WTC11 (cell line): ENCODE measurements at regions not wholly inside any gene's neighbourhood (a gene's known extent, or its start where the extent isn't known, plus 50 kb on each side); places are given as distances from the start of the nearest gene placed in this dataset.

Source experiments
- ATAC-seq: fragments of 200-7000 bp; cut with Tn5 transposase; 2 replicates; pipeline ENCODE4 v1.10.0; 2021; ENCODE audit warnings: mild to moderate bottlenecking, moderate library complexity
- CTCF ChIA-PET: fragments of 300-600 bp; sonication (Branson Sonifier 250); formaldehyde crosslinking; loops from one replicate; lab custom pipeline; 2021; ENCODE audit warnings: antibody characterized with exemption; lab: Charles Lee
- POLR2A ChIA-PET: fragments of 350-600 bp; sonication (Branson Sonifier 250); formaldehyde crosslinking; loops from one replicate; lab custom pipeline; 2021; ENCODE audit warnings: antibody characterized with exemption; lab: Charles Lee
- DNase-seq: peaks from one replicate; pipeline ENCODE4 v3.0.0; 2021; ENCODE audit warnings: low spot score
- H3K27ac Mint-ChIP-seq: 2 replicates; pipeline ENCODE4 v1.8.0; 2021; ENCODE audit warnings: mixed read lengths
- H3K27me3 Mint-ChIP-seq: 2 replicates; pipeline ENCODE4 v1.8.0; 2021; ENCODE audit warnings: low read depth, mild to moderate bottlenecking, moderate library complexity, mixed read lengths
- H3K36me3 Mint-ChIP-seq: 2 replicates; pipeline ENCODE4 v1.8.0; 2021; ENCODE audit warnings: mixed read lengths
- H3K4me1 Mint-ChIP-seq: 2 replicates; pipeline ENCODE4 v1.8.0; 2022; ENCODE audit warnings: mixed read lengths
- H3K4me3 Mint-ChIP-seq: 2 replicates; pipeline ENCODE4 v1.8.0; 2021; ENCODE audit warnings: mild to moderate bottlenecking, moderate library complexity, mixed read lengths
- H3K9me3 Mint-ChIP-seq: 2 replicates; pipeline ENCODE4 v1.8.0; 2021; ENCODE audit warnings: mixed read lengths
- AFF4 ChIP-seq: sonication (generic); formaldehyde crosslinking; IDR thresholded peaks from 2 replicates; pipeline ENCODE4 v1.8.1; 2023; ENCODE audit warnings: mild to moderate bottlenecking, missing genetic modification reagents, borderline replicate concordance
- CREB1 ChIP-seq: sonication (generic); formaldehyde crosslinking; IDR thresholded peaks from 2 replicates; pipeline ENCODE4 v1.8.0; 2023; ENCODE audit warnings: mild to moderate bottlenecking, missing genetic modification reagents
- CTCF ChIP-seq: fragments of 200-600 bp; IDR thresholded peaks from 2 replicates; pipeline ENCODE4 v1.8.0; 2022; ENCODE audit warnings: antibody characterized with exemption
- E2F1 ChIP-seq: sonication (generic); formaldehyde crosslinking; IDR thresholded peaks from 2 replicates; pipeline ENCODE4 v1.8.0; 2022; ENCODE audit warnings: mild to moderate bottlenecking, missing genetic modification reagents
- ETV6 ChIP-seq: sonication (generic); formaldehyde crosslinking; IDR thresholded peaks from 2 replicates; pipeline ENCODE4 v1.8.1; 2022; ENCODE audit warnings: mild to moderate bottlenecking, missing genetic modification reagents
- HMGA2 ChIP-seq: fragments of 250-450 bp; sonication (Bioruptor Pico); IDR thresholded peaks from 2 replicates; pipeline ENCODE4 v1.4.0; 2021; ENCODE audit warnings: mild to moderate bottlenecking, moderate library complexity
- IRF1 ChIP-seq: sonication (generic); formaldehyde crosslinking; IDR thresholded peaks from 2 replicates; pipeline ENCODE4 v1.8.0; 2023; ENCODE audit warnings: missing genetic modification reagents
- JAZF1 ChIP-seq: fragments of 250-450 bp; sonication (Bioruptor Pico); IDR thresholded peaks from 2 replicates; pipeline ENCODE4 v1.9.0; 2021; ENCODE audit warnings: moderate library complexity, mild to moderate bottlenecking, inconsistent platforms
- MLX ChIP-seq: sonication (generic); formaldehyde crosslinking; IDR thresholded peaks from 2 replicates; pipeline ENCODE4 v1.8.1; 2023; ENCODE audit warnings: mild to moderate bottlenecking, missing genetic modification reagents, moderate library complexity
- PRDM15 ChIP-seq: sonication (generic); formaldehyde crosslinking; IDR thresholded peaks from 2 replicates; pipeline ENCODE4 v1.8.0; 2022; ENCODE audit warnings: missing genetic modification reagents
- RELA ChIP-seq: sonication (generic); formaldehyde crosslinking; IDR thresholded peaks from 2 replicates; pipeline ENCODE4 v1.8.1; 2022; ENCODE audit warnings: missing genetic modification reagents, mild to moderate bottlenecking, borderline replicate concordance
- SMAD3 ChIP-seq: sonication (generic); formaldehyde crosslinking; IDR thresholded peaks from 2 replicates; pipeline ENCODE4 v1.8.0; 2022; ENCODE audit warnings: missing genetic modification reagents, mild to moderate bottlenecking, borderline replicate concordance
- SOX15 ChIP-seq: fragments of 250-450 bp; sonication (Bioruptor Pico); IDR thresholded peaks from 2 replicates; pipeline ENCODE4 v1.9.0; 2021; ENCODE audit warnings: mild to moderate bottlenecking
- STAT6 ChIP-seq: sonication (generic); formaldehyde crosslinking; conservative IDR thresholded peaks from 2 replicates; pipeline ENCODE4 v1.8.1; 2023; ENCODE audit warnings: mild to moderate bottlenecking, low read depth, missing genetic modification reagents, moderate library complexity
- TEAD4 ChIP-seq: sonication (generic); formaldehyde crosslinking; IDR thresholded peaks from 2 replicates; pipeline ENCODE4 v1.8.0; 2022; ENCODE audit warnings: mild to moderate bottlenecking, missing genetic modification reagents
- ZBTB43 ChIP-seq: sonication (generic); formaldehyde crosslinking; IDR thresholded peaks from 2 replicates; pipeline ENCODE4 v1.8.1; 2023; ENCODE audit warnings: mild to moderate bottlenecking, missing genetic modification reagents
- ZNF317 ChIP-seq: sonication (generic); formaldehyde crosslinking; IDR thresholded peaks from 2 replicates; pipeline ENCODE4 v1.8.1; 2023; ENCODE audit warnings: low read depth, mild to moderate bottlenecking, moderate library complexity, missing genetic modification reagents, borderline replicate concordance
- ZNF396 ChIP-seq: fragments of 250-450 bp; sonication (Bioruptor Pico); IDR thresholded peaks from 2 replicates; pipeline ENCODE4 v1.8.0; 2021; ENCODE audit warnings: mild to moderate bottlenecking, moderate library complexity, borderline replicate concordance

- ATAC-seq (no peak), DNase-seq (no peak)
- peaks cover 16% of the 10 kb centered on the region for H3K9me3 Mint-ChIP-seq
- peaks cover 6% of the 10 kb centered on the region for H3K4me1 Mint-ChIP-seq
- H3K4me3 Mint-ChIP-seq: no peak overlapping the region
- no peak overlapping the region for H3K27ac Mint-ChIP-seq
- TF ChIP-seq RELA (CRISPR knock-in tag) (no peak), TEAD4 (CRISPR knock-in tag) (no peak), ZNF396 (CRISPR knock-in tag) (no peak), ZBTB43 (CRISPR knock-in tag) (no peak), CTCF (no peak), E2F1 (CRISPR knock-in tag) (no peak), SMAD3 (CRISPR knock-in tag) (no peak), JAZF1 (CRISPR knock-in tag) (no peak), SOX15 (CRISPR knock-in tag) (no peak), HMGA2 (CRISPR knock-in tag) (no peak), CREB1 (no peak), ZNF317 (no peak), AFF4 (CRISPR knock-in tag) (no peak), PRDM15 (CRISPR knock-in tag) (no peak), IRF1 (CRISPR knock-in tag) (no peak), MLX (CRISPR knock-in tag) (no peak), STAT6 (CRISPR knock-in tag) (no peak), ETV6 (no peak)
- ChIA-PET CTCF (no interaction called here), POLR2A (interaction anchor here (1.1 kb wide), 1 partner anchor 175 kb away, joined by 4 read pairs; no protein-coding TSS in a partner anchor)
- no peaks in the 10 kb centered on the region; the same call in none of the 2 replicates for H3K27me3 Mint-ChIP-seq
- H3K36me3 Mint-ChIP-seq: peaks cover 10% of the 10 kb centered on the region
Measured at GRCh38 chr15:91678003-91678402, 175.5 kb upstream of the SLCO3A1 start.
